ENCODE measurements at regions not wholly inside any gene's neighbourhood (a gene's known extent, or its start where the extent isn't known, plus 50 kb on each side); places are given as distances from the start of the nearest gene placed in this dataset.

DNA sequence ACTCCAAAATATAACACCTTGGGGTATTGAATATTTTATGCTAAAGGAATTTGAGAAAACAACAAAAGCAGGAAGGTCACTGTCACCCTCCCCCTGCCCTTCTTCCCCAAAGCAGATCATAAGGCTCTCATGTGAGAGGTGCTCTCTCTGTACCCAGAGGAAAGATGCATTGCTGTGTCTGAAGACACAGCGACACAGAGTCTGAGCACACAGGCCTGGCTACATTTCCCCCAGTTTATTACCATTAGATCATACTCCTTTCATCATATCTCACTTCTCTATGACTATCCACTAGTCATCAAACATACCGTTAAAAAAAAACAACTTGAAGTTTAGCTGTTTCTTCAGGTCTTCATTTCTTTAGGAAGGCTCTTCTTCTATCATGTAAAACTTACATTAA is 127.1 kb downstream of the PPIAL4G start:
- no peak for TF ChIP-seq EZH2 (IDR thresholded peaks at IDR 0.05; ENCODE audit: low read length, missing control alignments)
- TF ChIP-seq, protein P1, sequence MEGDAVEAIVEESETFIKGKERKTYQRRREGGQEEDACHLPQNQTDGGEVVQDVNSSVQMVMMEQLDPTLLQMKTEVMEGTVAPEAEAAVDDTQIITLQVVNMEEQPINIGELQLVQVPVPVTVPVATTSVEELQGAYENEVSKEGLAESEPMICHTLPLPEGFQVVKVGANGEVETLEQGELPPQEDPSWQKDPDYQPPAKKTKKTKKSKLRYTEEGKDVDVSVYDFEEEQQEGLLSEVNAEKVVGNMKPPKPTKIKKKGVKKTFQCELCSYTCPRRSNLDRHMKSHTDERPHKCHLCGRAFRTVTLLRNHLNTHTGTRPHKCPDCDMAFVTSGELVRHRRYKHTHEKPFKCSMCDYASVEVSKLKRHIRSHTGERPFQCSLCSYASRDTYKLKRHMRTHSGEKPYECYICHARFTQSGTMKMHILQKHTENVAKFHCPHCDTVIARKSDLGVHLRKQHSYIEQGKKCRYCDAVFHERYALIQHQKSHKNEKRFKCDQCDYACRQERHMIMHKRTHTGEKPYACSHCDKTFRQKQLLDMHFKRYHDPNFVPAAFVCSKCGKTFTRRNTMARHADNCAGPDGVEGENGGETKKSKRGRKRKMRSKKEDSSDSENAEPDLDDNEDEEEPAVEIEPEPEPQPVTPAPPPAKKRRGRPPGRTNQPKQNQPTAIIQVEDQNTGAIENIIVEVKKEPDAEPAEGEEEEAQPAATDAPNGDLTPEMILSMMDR (conservative IDR thresholded peaks at IDR 0.05 in 1 of 2, IDR thresholded peaks at IDR 0.05 in 1 of 2; ENCODE audit: low read depth in 1 of 2, low read length in 2 of 2): no peak
- H3K4me3 ChIP-seq (replicated peaks in 1 of 4; ENCODE audit: control extremely low read depth in 1 of 4, insufficient read depth in 1 of 4, low read depth in 3 of 4, low read length in 4 of 4): no peak overlapping the region
- H3K4me2 ChIP-seq (ENCODE audit: extremely low read depth, insufficient read depth, low read length): no peak overlapping the region
- H3K27ac ChIP-seq (ENCODE audit: insufficient read depth, low read length): no peak overlapping the region
- H3K9me3 ChIP-seq (ENCODE audit: control insufficient read depth, insufficient read depth, low read depth, low read length): no peaks in the 10 kb centered on the region
- peaks cover 42% of the 10 kb centered on the region for H3K27me3 ChIP-seq (ENCODE audit: control insufficient read depth, insufficient read depth, low read length)
- H3K36me3 ChIP-seq (ENCODE audit: control insufficient read depth, insufficient read depth, low read length): no peaks in the 10 kb centered on the region
- no peak overlapping the region for H3K9ac ChIP-seq (ENCODE audit: insufficient read depth, low read length)
- H3K79me2 ChIP-seq (ENCODE audit: control insufficient read depth, insufficient read depth, low read length): no peaks in the 10 kb centered on the region
- no peak overlapping the region for H2AFZ ChIP-seq (ENCODE audit: low read length)
- H4K20me1 ChIP-seq (ENCODE audit: control insufficient read depth, extremely low read depth, insufficient read depth, low read length): no peaks in the 10 kb centered on the region
- no peaks in the 10 kb centered on the region for H3K4me1 ChIP-seq (ENCODE audit: control insufficient read depth, extremely low read depth, insufficient read depth, low read length)
- DNase-seq (ENCODE audit: low read depth in 2 of 2): no peak

DNA sequence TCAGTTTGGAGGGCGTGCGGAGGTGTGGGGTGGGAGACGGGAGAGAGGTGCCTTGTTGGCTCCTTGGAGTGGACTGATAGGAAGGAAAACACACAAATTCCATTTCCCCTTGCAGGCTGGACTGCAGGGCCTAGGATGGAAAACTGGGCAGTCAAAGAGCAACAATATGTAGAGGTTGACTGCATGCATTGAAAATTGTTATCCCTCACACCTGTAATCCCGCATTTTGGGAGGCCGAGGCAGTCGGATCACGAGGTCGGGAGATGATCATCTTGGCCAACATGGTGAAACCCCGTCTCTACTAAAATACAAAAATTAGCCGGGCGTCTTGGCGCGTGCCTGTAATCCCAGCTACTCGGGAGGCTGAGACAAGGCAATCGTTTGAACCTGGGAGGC is 128.2 kb downstream of the PPIAL4G start:
- no peak overlapping the region for H3K9ac ChIP-seq (ENCODE audit: insufficient read depth, low read length)
- H3K9me3 ChIP-seq (ENCODE audit: control insufficient read depth, insufficient read depth, low read depth, low read length): no peaks in the 10 kb centered on the region
- no peak overlapping the region for H3K27ac ChIP-seq (ENCODE audit: insufficient read depth, low read length)
- no peak overlapping the region for H3K4me3 ChIP-seq (replicated peaks in 1 of 4; ENCODE audit: control extremely low read depth in 1 of 4, insufficient read depth in 1 of 4, low read depth in 3 of 4, low read length in 4 of 4)
- H3K27me3 ChIP-seq (ENCODE audit: control insufficient read depth, insufficient read depth, low read length): peaks cover 48% of the 10 kb centered on the region
- no peak for DNase-seq (ENCODE audit: low read depth in 2 of 2)
- H2AFZ ChIP-seq (ENCODE audit: low read length): no peak overlapping the region
- no peak for TF ChIP-seq EZH2 (IDR thresholded peaks at IDR 0.05; ENCODE audit: low read length, missing control alignments)
- TF ChIP-seq, protein P1 (conservative IDR thresholded peaks at IDR 0.05 in 1 of 2, IDR thresholded peaks at IDR 0.05 in 1 of 2; ENCODE audit: low read depth in 1 of 2, low read length in 2 of 2): no peak
- no peak overlapping the region for H3K4me2 ChIP-seq (ENCODE audit: extremely low read depth, insufficient read depth, low read length)
- H3K36me3 ChIP-seq (ENCODE audit: control insufficient read depth, insufficient read depth, low read length): no peaks in the 10 kb centered on the region
- H3K79me2 ChIP-seq (ENCODE audit: control insufficient read depth, insufficient read depth, low read length): no peaks in the 10 kb centered on the region
- no peaks in the 10 kb centered on the region for H4K20me1 ChIP-seq (ENCODE audit: control insufficient read depth, extremely low read depth, insufficient read depth, low read length)
- H3K4me1 ChIP-seq (ENCODE audit: control insufficient read depth, extremely low read depth, insufficient read depth, low read length): no peaks in the 10 kb centered on the region

DNA sequence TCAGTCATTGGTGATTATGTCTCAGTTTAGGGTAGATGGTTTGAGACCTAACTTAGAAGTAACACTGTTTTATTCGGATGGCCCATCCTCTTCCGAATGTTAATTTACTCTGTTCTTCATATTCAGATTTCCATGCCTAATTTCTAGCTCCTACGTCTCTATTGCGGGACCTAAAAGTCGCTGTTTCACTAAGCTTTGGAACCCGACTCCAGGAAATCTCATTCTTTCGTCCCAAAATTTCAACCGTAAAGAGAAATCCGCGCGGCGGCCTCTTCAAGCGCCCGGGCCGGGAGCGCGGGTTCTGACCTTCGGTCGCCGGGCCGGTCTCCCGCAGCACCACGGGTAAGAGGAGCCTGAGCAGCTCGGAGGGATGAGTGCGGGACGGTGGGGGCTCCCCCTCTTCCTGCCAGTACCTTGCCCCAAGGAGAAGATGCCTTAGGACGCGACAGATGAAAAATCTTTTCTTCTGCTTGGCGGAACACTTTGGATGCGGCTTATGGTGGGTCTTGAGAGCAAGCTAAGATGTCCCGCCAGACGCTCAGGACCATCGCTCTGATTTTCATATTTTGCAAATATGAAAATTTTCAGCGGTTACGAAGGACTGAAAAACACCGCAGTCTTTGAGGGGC is 128.7 kb downstream of the PPIAL4G start:
- no peaks in the 10 kb centered on the region for H3K9me3 ChIP-seq (ENCODE audit: control insufficient read depth, insufficient read depth, low read depth, low read length)

More for the DNA sequence above, 128.7 kb downstream of the PPIAL4G start:
- H3K27me3 ChIP-seq (ENCODE audit: control insufficient read depth, insufficient read depth, low read length): peaks cover 51% of the 10 kb centered on the region
- H4K20me1 ChIP-seq (ENCODE audit: control insufficient read depth, extremely low read depth, insufficient read depth, low read length): no peaks in the 10 kb centered on the region
- DNase-seq (ENCODE audit: low read depth in 2 of 2): no peak
- no peak for TF ChIP-seq EZH2 (IDR thresholded peaks at IDR 0.05; ENCODE audit: low read length, missing control alignments)
- TF ChIP-seq, protein P1 (conservative IDR thresholded peaks at IDR 0.05 in 1 of 2, IDR thresholded peaks at IDR 0.05 in 1 of 2; ENCODE audit: low read depth in 1 of 2, low read length in 2 of 2): no peak
- no peak overlapping the region for H3K9ac ChIP-seq (ENCODE audit: insufficient read depth, low read length)
- H3K36me3 ChIP-seq (ENCODE audit: control insufficient read depth, insufficient read depth, low read length): no peaks in the 10 kb centered on the region
- no peaks in the 10 kb centered on the region for H3K4me1 ChIP-seq (ENCODE audit: control insufficient read depth, extremely low read depth, insufficient read depth, low read length)
- no peak overlapping the region for H3K27ac ChIP-seq (ENCODE audit: insufficient read depth, low read length)
- H3K79me2 ChIP-seq (ENCODE audit: control insufficient read depth, insufficient read depth, low read length): no peaks in the 10 kb centered on the region
- H2AFZ ChIP-seq (ENCODE audit: low read length): no peak overlapping the region
- no peak overlapping the region for H3K4me2 ChIP-seq (ENCODE audit: extremely low read depth, insufficient read depth, low read length)
- no peak overlapping the region for H3K4me3 ChIP-seq (replicated peaks in 1 of 4; ENCODE audit: control extremely low read depth in 1 of 4, insufficient read depth in 1 of 4, low read depth in 3 of 4, low read length in 4 of 4)
